Trophoblast cell (in vitro differentiated cells and primary cell): ENCODE measurements at regions not wholly inside any gene's neighbourhood (a gene's known extent, or its start where the extent isn't known, plus 50 kb on each side); places are given as distances from the start of the nearest gene placed in this dataset.

Experiments used
- DNase-seq, 2 donors: peaks; one replicate each; pipeline ENCODE4 v3.0.0-alpha.2; 2016
- H2AFZ ChIP-seq: 2 replicates; pipeline ENCODE4 v1.6.1; 2013; ENCODE audit warnings: low read length, moderate library complexity, mild to moderate bottlenecking; ENCODE audit not compliant: insufficient read depth, poor library complexity
- H2AK5ac ChIP-seq: 2 replicates; pipeline ENCODE4 v1.6.1; 2013; ENCODE audit warnings: mild to moderate bottlenecking, low read length
- H2BK120ac ChIP-seq: 2 replicates; pipeline ENCODE4 v1.6.1; 2013; ENCODE audit warnings: low read length, mild to moderate bottlenecking, moderate library complexity; ENCODE audit not compliant: insufficient read depth, poor library complexity
- H2BK12ac ChIP-seq: 2 replicates; pipeline ENCODE4 v1.6.1; 2013; ENCODE audit warnings: mild to moderate bottlenecking, low read length, moderate library complexity
- H2BK5ac ChIP-seq: 2 replicates; pipeline ENCODE4 v1.6.1; 2013; ENCODE audit warnings: low read length, low read depth, moderate library complexity, mild to moderate bottlenecking; ENCODE audit not compliant: poor library complexity
- H3K14ac ChIP-seq: 2 replicates; pipeline ENCODE4 v1.6.1; 2013; ENCODE audit warnings: mild to moderate bottlenecking, low read length
- H3K18ac ChIP-seq: 2 replicates; pipeline ENCODE4 v1.6.1; 2013; ENCODE audit warnings: mild to moderate bottlenecking, low read length
- H3K23ac ChIP-seq: 2 replicates; pipeline ENCODE4 v1.6.1; 2013; ENCODE audit warnings: low read length
- H3K27ac ChIP-seq: 2 replicates; pipeline ENCODE4 v1.5.1; 2013; ENCODE audit warnings: low read depth, mild to moderate bottlenecking, inconsistent platforms, low read length, moderate library complexity
- H3K27me3 ChIP-seq: 2 replicates; pipeline ENCODE4 v1.6.1; 2013; ENCODE audit warnings: inconsistent platforms, mild to moderate bottlenecking, low read length, moderate library complexity; ENCODE audit not compliant: insufficient read depth
- H3K36me3 ChIP-seq, 2 experiments: 1 replicate in 1 of 2; 2 replicates in 1 of 2; pipeline ENCODE4 v1.6.1; 2013; ENCODE audit warnings: low read length in 2 of 2, mild to moderate bottlenecking in 2 of 2, moderate library complexity in 1 of 2; ENCODE audit not compliant: insufficient read depth in 2 of 2, control insufficient read depth in 1 of 2
- H3K4ac ChIP-seq: 2 replicates; pipeline ENCODE4 v1.6.1; 2013; ENCODE audit warnings: low read depth, mild to moderate bottlenecking, low read length, moderate library complexity
- H3K4me1 ChIP-seq, 2 experiments: 1 replicate in 1 of 2; 2 replicates in 1 of 2; pipeline ENCODE4 v1.6.1; 2013; ENCODE audit warnings: low read length in 2 of 2, mild to moderate bottlenecking in 2 of 2, moderate library complexity in 1 of 2; ENCODE audit not compliant: insufficient read depth in 2 of 2, control insufficient read depth in 1 of 2
- H3K4me2 ChIP-seq: 2 replicates; pipeline ENCODE4 v1.6.1; 2013; ENCODE audit warnings: inconsistent platforms, mild to moderate bottlenecking, low read length, moderate library complexity
- H3K4me3 ChIP-seq: 2 replicates; pipeline ENCODE4 v1.5.1; 2013; ENCODE audit warnings: mild to moderate bottlenecking, low read depth, low read length, inconsistent platforms
- H3K79me1 ChIP-seq: one replicate; pipeline ENCODE4 v1.6.1; 2013; ENCODE audit warnings: low read length
- H3K79me2 ChIP-seq: 2 replicates; pipeline ENCODE4 v1.6.1; 2013; ENCODE audit warnings: low read length, mild to moderate bottlenecking; ENCODE audit not compliant: control insufficient read depth, insufficient read depth, poor library complexity
- H3K9ac ChIP-seq: 2 replicates; pipeline ENCODE4 v1.6.1; 2013; ENCODE audit warnings: mild to moderate bottlenecking, low read length
- H3K9me3 ChIP-seq: 2 replicates; pipeline ENCODE4 v1.6.1; 2013; ENCODE audit warnings: low read depth, mild to moderate bottlenecking, control low read depth, inconsistent platforms, low read length; ENCODE audit not compliant: insufficient read depth
- H4K12ac ChIP-seq: 2 replicates; pipeline ENCODE4 v1.6.1; 2013; ENCODE audit warnings: low read depth, mild to moderate bottlenecking, low read length, moderate library complexity
- H4K8ac ChIP-seq: 2 replicates; pipeline ENCODE4 v1.6.1; 2013; ENCODE audit warnings: low read depth, mild to moderate bottlenecking, low read length, moderate library complexity
- H4K91ac ChIP-seq: one replicate; pipeline ENCODE4 v1.6.1; 2013; ENCODE audit warnings: low read depth, mild to moderate bottlenecking, low read length, moderate library complexity
- WGBS: extraction: QIAGEN DNeasy Blood & Tissue Kit; methylation state at CpG from one replicate; pipeline ENCODE4 v1.1.7; 2013; ENCODE audit warnings: missing lambda C conversion rate; ENCODE audit not compliant: insufficient read length, insufficient coverage; ENCODE audit errors: extremely low coverage; 5-methylcytosine and 5-hydroxymethylcytosine counted together

DNA sequence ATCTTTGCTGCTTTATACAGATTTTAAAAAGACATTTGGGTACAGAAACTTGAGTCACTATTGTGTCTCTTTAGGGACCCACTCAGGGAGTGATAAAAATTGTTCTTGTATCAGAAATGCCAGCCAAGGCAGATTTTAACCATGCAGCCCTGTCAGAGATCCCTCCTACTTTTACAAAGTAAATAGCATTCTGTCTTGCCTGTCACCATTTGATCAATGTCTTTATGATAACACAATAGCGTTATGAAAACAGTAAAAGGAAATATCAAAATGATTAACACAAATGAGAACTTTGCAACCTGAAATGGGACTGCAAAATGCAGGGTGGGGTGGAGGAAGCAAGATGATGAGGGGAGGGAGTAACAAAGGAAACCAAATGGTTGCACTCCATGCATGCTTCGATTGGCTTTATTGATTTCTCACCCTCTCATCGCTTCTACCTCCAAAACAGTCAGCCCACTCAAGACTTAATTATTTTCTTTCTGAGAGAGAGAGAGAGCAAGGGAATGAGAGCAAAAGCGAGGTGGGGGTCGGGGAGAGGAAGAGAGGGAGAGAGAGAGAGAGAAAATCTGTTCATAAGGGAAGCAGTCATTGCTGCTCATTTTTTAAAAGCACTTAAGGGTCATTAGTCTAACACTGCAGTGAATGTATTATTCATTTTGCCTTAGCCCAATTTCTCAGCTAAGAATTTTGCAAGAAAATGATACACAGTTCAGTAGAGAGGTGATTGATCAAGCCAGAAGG is 576.5 kb downstream of the CSNK1G3 start:
- no peaks in the 10 kb centered on the region for H3K36me3 ChIP-seq
- H4K8ac ChIP-seq, result no peak overlapping the region
- H3K9me3 ChIP-seq, result no peaks in the 10 kb centered on the region
- H2BK12ac ChIP-seq, result no peak overlapping the region
- H3K4me3 ChIP-seq, result no peak overlapping the region
- no peaks in the 10 kb centered on the region for H3K27me3 ChIP-seq
- no peak overlapping the region for H2BK120ac ChIP-seq
- no peak overlapping the region for H2AK5ac ChIP-seq
- whole genome bisulfite sequencing, result no CpG with 5 or more reads among the region's 5 CpGs
- no peak overlapping the region for H2BK5ac ChIP-seq
- H3K4me2 ChIP-seq, result no peak overlapping the region
- no peak overlapping the region for H3K18ac ChIP-seq
- no peak overlapping the region for H3K27ac ChIP-seq
- no peak overlapping the region for H3K4ac ChIP-seq
- H3K79me1 ChIP-seq, result no peaks in the 10 kb centered on the region
- H3K23ac ChIP-seq, result no peak overlapping the region
- no peaks in the 10 kb centered on the region for H3K79me2 ChIP-seq
- DNase-seq, result no peak
- H4K12ac ChIP-seq, result no peak overlapping the region
- no peaks in the 10 kb centered on the region for H3K4me1 ChIP-seq
- H3K14ac ChIP-seq, result no peak overlapping the region
- no peak overlapping the region for H2AFZ ChIP-seq
- H4K91ac ChIP-seq, result no peak overlapping the region
- H3K9ac ChIP-seq, result no peak overlapping the region

DNA sequence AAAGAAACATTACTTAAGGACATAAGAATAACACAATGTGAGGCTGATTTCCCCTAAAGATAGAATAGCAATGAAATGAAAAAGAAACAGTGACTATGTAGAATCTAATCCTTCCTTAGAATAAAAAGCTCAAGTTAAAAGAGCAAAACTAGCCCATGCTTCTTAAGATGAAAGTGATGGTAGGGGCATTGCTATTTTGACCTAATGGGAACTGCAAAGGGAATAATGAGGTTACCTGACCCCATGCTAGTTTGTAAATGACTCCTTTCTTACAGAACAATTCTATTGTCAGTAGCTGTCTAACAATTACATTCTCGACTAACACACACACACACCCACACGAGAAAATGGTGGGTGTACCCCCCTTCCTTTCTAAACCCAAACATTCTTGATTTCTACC is 575.8 kb downstream of the CSNK1G3 start:
- Histone ChIP-seq H3K27me3 (no peaks in the 10 kb centered on the region), H2AK5ac (no peak overlapping the region), H3K79me1 (no peaks in the 10 kb centered on the region), H4K12ac (no peak overlapping the region), H4K8ac (no peak overlapping the region), H2BK5ac (no peak overlapping the region), H2BK120ac (no peak overlapping the region), H3K18ac (no peak overlapping the region), H2BK12ac (no peak overlapping the region), H3K79me2 (no peaks in the 10 kb centered on the region), H3K36me3 (no peaks in the 10 kb centered on the region), H3K23ac (no peak overlapping the region), H3K27ac (no peak overlapping the region), H3K4me3 (no peak overlapping the region), H2AFZ (no peak overlapping the region), H3K4me2 (no peak overlapping the region), H3K4ac (no peak overlapping the region), H3K14ac (no peak overlapping the region), H4K91ac (no peak overlapping the region), H3K9ac (no peak overlapping the region), H3K9me3 (no peaks in the 10 kb centered on the region), H3K4me1 (no peaks in the 10 kb centered on the region)
- WGBS, result no CpG with 5 or more reads among the region's 2 CpGs
- DNase-seq, result no peak

- H3K4me3 ChIP-seq, result no peak overlapping the region
- H3K4me1 ChIP-seq, result no peaks in the 10 kb centered on the region
- no peak overlapping the region for H3K9ac ChIP-seq
- H2BK5ac ChIP-seq, result no peak overlapping the region
- H4K8ac ChIP-seq, result no peak overlapping the region
- DNase-seq, result no peak
- H3K9me3 ChIP-seq, result peaks cover 3% of the 10 kb centered on the region
- no peak overlapping the region for H4K91ac ChIP-seq
- H3K27me3 ChIP-seq, result no peaks in the 10 kb centered on the region
- no peak overlapping the region for H3K14ac ChIP-seq
- H4K12ac ChIP-seq, result no peak overlapping the region
- no peak overlapping the region for H3K18ac ChIP-seq
- no peaks in the 10 kb centered on the region for H3K79me2 ChIP-seq
- H3K23ac ChIP-seq, result no peak overlapping the region
- no peak overlapping the region for H3K27ac ChIP-seq
- no peak overlapping the region for H2BK12ac ChIP-seq
- H3K4ac ChIP-seq, result no peak overlapping the region
- H3K4me2 ChIP-seq, result no peak overlapping the region
- no peaks in the 10 kb centered on the region for H3K79me1 ChIP-seq
- H2AFZ ChIP-seq, result no peak overlapping the region
- H2BK120ac ChIP-seq, result no peak overlapping the region
- no peaks in the 10 kb centered on the region for H3K36me3 ChIP-seq
- no peak overlapping the region for H2AK5ac ChIP-seq
These were observed 568.3 kb downstream of the CSNK1G3 start for GRCh38 chr5:124080256-124080655.

DNA sequence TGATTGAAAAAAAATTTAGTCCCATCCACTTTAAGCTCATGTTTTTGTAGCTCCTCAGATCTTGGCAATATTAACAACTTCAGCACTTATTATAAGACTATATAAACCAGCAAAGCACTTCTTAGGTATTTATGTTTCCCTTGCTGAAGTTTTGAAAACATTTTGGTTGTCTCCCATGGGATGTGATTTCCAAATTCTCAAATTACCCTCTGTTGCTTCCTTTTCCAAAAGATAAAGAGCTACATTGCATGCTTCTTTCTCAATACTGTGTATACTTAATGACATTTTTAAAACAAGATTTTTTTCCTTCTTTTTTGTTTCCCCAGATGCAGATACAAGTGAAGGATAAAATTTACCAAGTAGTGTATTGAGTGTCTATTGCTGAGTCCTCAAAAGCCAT is 567.1 kb downstream of the CSNK1G3 start:
- H4K8ac ChIP-seq, result no peak overlapping the region
- no peak overlapping the region for H2BK120ac ChIP-seq
- H4K91ac ChIP-seq, result no peak overlapping the region
- H3K9me3 ChIP-seq, result peaks cover 3% of the 10 kb centered on the region
- H3K9ac ChIP-seq, result no peak overlapping the region
- no peak overlapping the region for H3K4ac ChIP-seq
- H3K27ac ChIP-seq, result no peak overlapping the region
- H3K14ac ChIP-seq, result no peak overlapping the region
- H3K4me3 ChIP-seq, result no peak overlapping the region
- no peak overlapping the region for H3K4me2 ChIP-seq
- H3K4me1 ChIP-seq, result no peaks in the 10 kb centered on the region
- H2BK12ac ChIP-seq, result no peak overlapping the region
- no peak overlapping the region for H2AK5ac ChIP-seq
- H2BK5ac ChIP-seq, result no peak overlapping the region
- no peak overlapping the region for H3K23ac ChIP-seq
- H3K27me3 ChIP-seq, result no peaks in the 10 kb centered on the region
- H4K12ac ChIP-seq, result no peak overlapping the region
- H3K36me3 ChIP-seq, result no peaks in the 10 kb centered on the region
- no peaks in the 10 kb centered on the region for H3K79me2 ChIP-seq
- no peak for DNase-seq
- no peak overlapping the region for H3K18ac ChIP-seq
- H2AFZ ChIP-seq, result no peak overlapping the region
- H3K79me1 ChIP-seq, result no peaks in the 10 kb centered on the region
